HepG2 (cell line): ENCODE measurements at regions not wholly inside any gene's neighbourhood (a gene's known extent, or its start where the extent isn't known, plus 50 kb on each side); places are given as distances from the start of the nearest gene placed in this dataset.
A peak's percentile ranks its signal among the peaks of the same experiment; 100 is the strongest.

Experiments used
- CHD4 ChIP-seq: fragments of 200-600 bp; sonication (generic); IDR thresholded peaks from 2 replicates; pipeline ENCODE4 v1.7.0; 2017; ENCODE audit warnings: mild to moderate bottlenecking, low read length, borderline replicate concordance
- DMAP1 ChIP-seq: IDR thresholded peaks from 2 replicates; pipeline ENCODE4 v1.6.1; 2016
- EP300 ChIP-seq, 3 experiments: sonication (generic) in 1 of 3; formaldehyde crosslinking in 1 of 3; IDR thresholded peaks; 2 replicates each; pipeline versions ENCODE4 v1.5.1 to v1.6.1; 2011 to 2020; ENCODE audit warnings: low read depth in 2 of 3, low read length in 2 of 3, borderline replicate concordance in 1 of 3, improper control_type of control experiment in 1 of 3, mild to moderate bottlenecking in 1 of 3, missing genetic modification reagents in 1 of 3, moderate library complexity in 1 of 3
- FOXO1 ChIP-seq: sonication (generic); formaldehyde crosslinking; IDR thresholded peaks from 2 replicates; pipeline ENCODE4 v1.4.0; 2020; ENCODE audit warnings: missing genetic modification reagents
- FOXP1 ChIP-seq, 2 experiments: fragments of 450-650 bp in 1 of 2; IDR thresholded peaks; 2 replicates each; pipeline ENCODE4 v1.6.1; 2017 to 2018; ENCODE audit warnings: antibody characterized with exemption in 1 of 2
- PAF1 ChIP-seq: IDR thresholded peaks from 2 replicates; pipeline ENCODE4 v1.6.1; 2016; ENCODE audit warnings: missing genetic modification reagents, missing compliant biosample characterization
- POLR2AphosphoS2 ChIP-seq: IDR thresholded peaks from 2 replicates; pipeline ENCODE4 v1.6.1; 2011; ENCODE audit warnings: low read depth, low read length, improper control_type of control experiment
- PRMT3 ChIP-seq: sonication (generic); formaldehyde crosslinking; IDR thresholded peaks from 2 replicates; pipeline ENCODE4 v1.8.1; 2022; ENCODE audit warnings: low read depth, mild to moderate bottlenecking, moderate library complexity, missing genetic modification reagents, borderline replicate concordance
- SIX1 ChIP-seq: sonication (generic); formaldehyde crosslinking; IDR thresholded peaks from 2 replicates; pipeline ENCODE4 v1.4.0; 2020; ENCODE audit warnings: missing genetic modification reagents, borderline replicate concordance
- SIX4 ChIP-seq: sonication (generic); formaldehyde crosslinking; IDR thresholded peaks from 2 replicates; pipeline ENCODE4 v1.4.0; 2020; ENCODE audit warnings: missing genetic modification reagents
- TCF7 ChIP-seq: sonication (generic); IDR thresholded peaks from 2 replicates; pipeline ENCODE4 v1.6.1; 2016; ENCODE audit warnings: antibody characterized with exemption, low read depth
- TOE1 ChIP-seq: sonication (generic); formaldehyde crosslinking; IDR thresholded peaks from 2 replicates; pipeline ENCODE4 v1.4.0; 2020; ENCODE audit warnings: mild to moderate bottlenecking, missing genetic modification reagents
- ZBTB7A ChIP-seq: sonication (generic); formaldehyde crosslinking; IDR thresholded peaks from 2 replicates; pipeline ENCODE4 v1.8.0; 2022; ENCODE audit warnings: mild to moderate bottlenecking, missing genetic modification reagents
- ZNF160 ChIP-seq: sonication (generic); formaldehyde crosslinking; IDR thresholded peaks from 2 replicates; pipeline ENCODE4 v1.8.0; 2022; ENCODE audit warnings: mild to moderate bottlenecking, inconsistent platforms, missing genetic modification reagents
- ZNF430 ChIP-seq: sonication (generic); formaldehyde crosslinking; IDR thresholded peaks from 2 replicates; pipeline ENCODE4 v1.9.0; 2021; ENCODE audit warnings: mild to moderate bottlenecking, missing genetic modification reagents
- ZNF614 ChIP-seq: IDR thresholded peaks from 2 replicates; pipeline ENCODE4 v1.6.1; 2018; ENCODE audit warnings: missing biosample characterization, missing genetic modification reagents, inconsistent platforms, borderline replicate concordance
- ZSCAN21 ChIP-seq: sonication (generic); formaldehyde crosslinking; IDR thresholded peaks from 2 replicates; pipeline ENCODE4 v1.8.0; 2022; ENCODE audit warnings: mild to moderate bottlenecking, missing genetic modification reagents, moderate library complexity, borderline replicate concordance
- TF ChIP-seq, protein P1 (sequence below): IDR thresholded peaks from 2 replicates; pipeline ENCODE4 v1.4.0; 2020; ENCODE audit warnings: mild to moderate bottlenecking, missing genetic modification reagents
- TF ChIP-seq, protein P2 (sequence below): sonication (generic); formaldehyde crosslinking; IDR thresholded peaks from 2 replicates; pipeline ENCODE4 v1.4.0; 2020; ENCODE audit warnings: missing genetic modification reagents, borderline replicate concordance

DNA sequence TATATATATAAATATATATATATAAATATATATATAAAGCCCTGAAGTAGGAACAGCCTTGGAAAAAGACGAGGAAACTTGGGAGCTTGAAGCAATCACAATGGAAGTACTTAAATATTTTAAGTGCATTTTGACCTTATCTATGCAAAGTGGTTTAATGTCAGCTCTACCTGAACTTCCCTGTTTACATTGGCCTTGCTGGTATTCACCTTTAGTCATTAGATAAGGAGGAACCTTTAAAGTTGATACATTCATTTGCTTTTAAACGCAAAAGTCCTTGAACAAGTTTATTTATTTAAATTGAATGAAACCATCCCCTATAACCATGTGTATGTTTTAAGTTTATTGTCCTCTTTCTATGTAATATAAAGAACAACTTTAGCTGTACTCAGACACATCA lies 166.7 kb upstream of the ANKRD50 start (continued):
- TF ChIP-seq DMAP1 (CRISPR knock-in tag) (no peak), ZBTB7A (CRISPR knock-in tag) (no peak), ZNF430 (CRISPR knock-in tag) (no peak), ZNF160 (CRISPR knock-in tag) (no peak), EP300 (IDR thresholded peaks at IDR 0.05; ENCODE audit: low read depth in 2 of 2, low read length in 2 of 2) (peak in 1 of 2 experiments; percentile 31; a peak in 1 of 4 replicates), EP300 (CRISPR knock-in tag; IDR thresholded peaks at IDR 0.05; ENCODE audit: borderline replicate concordance) (no peak), PAF1 (CRISPR knock-in tag) (no peak), FOXP1 (IDR thresholded peaks at IDR 0.05) (no peak), FOXP1 (CRISPR knock-in tag; IDR thresholded peaks at IDR 0.05) (0 out of 2 replicates have a peak, but pooled peaks have one; percentile 21), ZSCAN21 (CRISPR knock-in tag) (no peak), FOXO1 (CRISPR knock-in tag) (no peak), POLR2AphosphoS2 (no peak), CHD4 (no peak), SIX1 (peak; percentile 71; the same call in 1 of the 2 replicates), TCF7 (peak; percentile 57), ZNF614 (CRISPR knock-in tag) (no peak), PRMT3 (no peak), SIX4 (CRISPR knock-in tag) (peak; percentile 39; the same call in 1 of the 2 replicates), TOE1 (CRISPR knock-in tag) (no peak)
- TF ChIP-seq, protein P1, sequence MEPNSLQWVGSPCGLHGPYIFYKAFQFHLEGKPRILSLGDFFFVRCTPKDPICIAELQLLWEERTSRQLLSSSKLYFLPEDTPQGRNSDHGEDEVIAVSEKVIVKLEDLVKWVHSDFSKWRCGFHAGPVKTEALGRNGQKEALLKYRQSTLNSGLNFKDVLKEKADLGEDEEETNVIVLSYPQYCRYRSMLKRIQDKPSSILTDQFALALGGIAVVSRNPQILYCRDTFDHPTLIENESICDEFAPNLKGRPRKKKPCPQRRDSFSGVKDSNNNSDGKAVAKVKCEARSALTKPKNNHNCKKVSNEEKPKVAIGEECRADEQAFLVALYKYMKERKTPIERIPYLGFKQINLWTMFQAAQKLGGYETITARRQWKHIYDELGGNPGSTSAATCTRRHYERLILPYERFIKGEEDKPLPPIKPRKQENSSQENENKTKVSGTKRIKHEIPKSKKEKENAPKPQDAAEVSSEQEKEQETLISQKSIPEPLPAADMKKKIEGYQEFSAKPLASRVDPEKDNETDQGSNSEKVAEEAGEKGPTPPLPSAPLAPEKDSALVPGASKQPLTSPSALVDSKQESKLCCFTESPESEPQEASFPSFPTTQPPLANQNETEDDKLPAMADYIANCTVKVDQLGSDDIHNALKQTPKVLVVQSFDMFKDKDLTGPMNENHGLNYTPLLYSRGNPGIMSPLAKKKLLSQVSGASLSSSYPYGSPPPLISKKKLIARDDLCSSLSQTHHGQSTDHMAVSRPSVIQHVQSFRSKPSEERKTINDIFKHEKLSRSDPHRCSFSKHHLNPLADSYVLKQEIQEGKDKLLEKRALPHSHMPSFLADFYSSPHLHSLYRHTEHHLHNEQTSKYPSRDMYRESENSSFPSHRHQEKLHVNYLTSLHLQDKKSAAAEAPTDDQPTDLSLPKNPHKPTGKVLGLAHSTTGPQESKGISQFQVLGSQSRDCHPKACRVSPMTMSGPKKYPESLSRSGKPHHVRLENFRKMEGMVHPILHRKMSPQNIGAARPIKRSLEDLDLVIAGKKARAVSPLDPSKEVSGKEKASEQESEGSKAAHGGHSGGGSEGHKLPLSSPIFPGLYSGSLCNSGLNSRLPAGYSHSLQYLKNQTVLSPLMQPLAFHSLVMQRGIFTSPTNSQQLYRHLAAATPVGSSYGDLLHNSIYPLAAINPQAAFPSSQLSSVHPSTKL (CRISPR knock-in tag): 0 out of 2 replicates have a peak, but pooled peaks have one; percentile 11
- TF ChIP-seq, protein P2, sequence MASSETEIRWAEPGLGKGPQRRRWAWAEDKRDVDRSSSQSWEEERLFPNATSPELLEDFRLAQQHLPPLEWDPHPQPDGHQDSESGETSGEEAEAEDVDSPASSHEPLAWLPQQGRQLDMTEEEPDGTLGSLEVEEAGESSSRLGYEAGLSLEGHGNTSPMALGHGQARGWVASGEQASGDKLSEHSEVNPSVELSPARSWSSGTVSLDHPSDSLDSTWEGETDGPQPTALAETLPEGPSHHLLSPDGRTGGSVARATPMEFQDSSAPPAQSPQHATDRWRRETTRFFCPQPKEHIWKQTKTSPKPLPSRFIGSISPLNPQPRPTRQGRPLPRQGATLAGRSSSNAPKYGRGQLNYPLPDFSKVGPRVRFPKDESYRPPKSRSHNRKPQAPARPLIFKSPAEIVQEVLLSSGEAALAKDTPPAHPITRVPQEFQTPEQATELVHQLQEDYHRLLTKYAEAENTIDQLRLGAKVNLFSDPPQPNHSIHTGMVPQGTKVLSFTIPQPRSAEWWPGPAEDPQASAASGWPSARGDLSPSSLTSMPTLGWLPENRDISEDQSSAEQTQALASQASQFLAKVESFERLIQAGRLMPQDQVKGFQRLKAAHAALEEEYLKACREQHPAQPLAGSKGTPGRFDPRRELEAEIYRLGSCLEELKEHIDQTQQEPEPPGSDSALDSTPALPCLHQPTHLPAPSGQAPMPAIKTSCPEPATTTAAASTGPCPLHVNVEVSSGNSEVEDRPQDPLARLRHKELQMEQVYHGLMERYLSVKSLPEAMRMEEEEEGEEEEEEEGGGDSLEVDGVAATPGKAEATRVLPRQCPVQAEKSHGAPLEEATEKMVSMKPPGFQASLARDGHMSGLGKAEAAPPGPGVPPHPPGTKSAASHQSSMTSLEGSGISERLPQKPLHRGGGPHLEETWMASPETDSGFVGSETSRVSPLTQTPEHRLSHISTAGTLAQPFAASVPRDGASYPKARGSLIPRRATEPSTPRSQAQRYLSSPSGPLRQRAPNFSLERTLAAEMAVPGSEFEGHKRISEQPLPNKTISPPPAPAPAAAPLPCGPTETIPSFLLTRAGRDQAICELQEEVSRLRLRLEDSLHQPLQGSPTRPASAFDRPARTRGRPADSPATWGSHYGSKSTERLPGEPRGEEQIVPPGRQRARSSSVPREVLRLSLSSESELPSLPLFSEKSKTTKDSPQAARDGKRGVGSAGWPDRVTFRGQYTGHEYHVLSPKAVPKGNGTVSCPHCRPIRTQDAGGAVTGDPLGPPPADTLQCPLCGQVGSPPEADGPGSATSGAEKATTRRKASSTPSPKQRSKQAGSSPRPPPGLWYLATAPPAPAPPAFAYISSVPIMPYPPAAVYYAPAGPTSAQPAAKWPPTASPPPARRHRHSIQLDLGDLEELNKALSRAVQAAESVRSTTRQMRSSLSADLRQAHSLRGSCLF: no peak
